GM23338 (cell line): ENCODE measurements at regions not wholly inside any gene's neighbourhood (a gene's known extent, or its start where the extent isn't known, plus 50 kb on each side); places are given as distances from the start of the nearest gene placed in this dataset.

Experiments
- ATAC-seq: fragments of 200-7000 bp; cut with Tn5 transposase; 3 replicates; pipeline ENCODE4 v1.9.1; 2020
- DNase-seq: peaks from one replicate; pipeline ENCODE4 v3.0.0-alpha.2; 2015; ENCODE audit warnings: low spot score
- H2AFZ ChIP-seq: fragments of 200-600 bp; sonication (generic); 2 replicates; pipeline ENCODE4 v1.8.0; 2016; ENCODE audit warnings: antibody characterized with exemption, mild to moderate bottlenecking, moderate library complexity
- H3F3A ChIP-seq: fragments of 200-600 bp; sonication (generic); replicated peaks from 2 replicates; pipeline ENCODE4 v1.8.0; 2017; ENCODE audit warnings: antibody characterized with exemption, mixed run types, low read depth
- H3K27ac ChIP-seq: fragments of 200-600 bp; sonication (generic); 2 replicates; pipeline ENCODE4 v1.6.1; 2016; ENCODE audit warnings: low read depth
- H3K27me3 ChIP-seq: fragments of 200-600 bp; sonication (generic); 2 replicates; pipeline ENCODE4 v1.8.0; 2016; ENCODE audit warnings: mild to moderate bottlenecking, mixed run types, moderate library complexity; ENCODE audit not compliant: insufficient read depth
- H3K36me3 ChIP-seq: fragments of 200-600 bp; sonication (generic); 2 replicates; pipeline ENCODE4 v1.8.0; 2016; ENCODE audit warnings: mild to moderate bottlenecking; ENCODE audit not compliant: insufficient read depth
- H3K4me1 ChIP-seq: fragments of 200-600 bp; sonication (generic); 2 replicates; pipeline ENCODE4 v1.8.0; 2016; ENCODE audit warnings: mild to moderate bottlenecking, moderate library complexity; ENCODE audit not compliant: insufficient read depth
- H3K4me2 ChIP-seq: fragments of 200-600 bp; sonication (generic); 2 replicates; pipeline ENCODE4 v1.7.1; 2017; ENCODE audit warnings: mixed run types
- H3K4me3 ChIP-seq: fragments of 200-600 bp; sonication (generic); 2 replicates; pipeline ENCODE4 v1.6.1; 2016; ENCODE audit warnings: mixed run types
- H3K79me2 ChIP-seq: fragments of 200-600 bp; sonication (generic); replicated peaks from 2 replicates; pipeline ENCODE4 v1.8.0; 2017; ENCODE audit warnings: mild to moderate bottlenecking; ENCODE audit not compliant: insufficient read depth
- H3K9me2 ChIP-seq: fragments of 200-600 bp; sonication (generic); 2 replicates; pipeline ENCODE4 v1.8.0; 2017; ENCODE audit not compliant: insufficient read depth
- H4K20me1 ChIP-seq: fragments of 200-600 bp; sonication (generic); replicated peaks from 2 replicates; pipeline ENCODE4 v1.8.0; 2017; ENCODE audit warnings: mild to moderate bottlenecking; ENCODE audit not compliant: insufficient read depth
- H3K27ac Mint-ChIP-seq: 2 replicates; pipeline ENCODE4 v1.8.0; 2020; ENCODE audit warnings: inconsistent platforms, mild to moderate bottlenecking, moderate library complexity, mixed read lengths
- H3K27me3 Mint-ChIP-seq: 3 replicates; pipeline ENCODE4 v1.8.0; 2022; ENCODE audit warnings: low read depth, mild to moderate bottlenecking, moderate library complexity, mixed read lengths, inconsistent platforms; ENCODE audit not compliant: insufficient read depth, poor library complexity
- H3K36me3 Mint-ChIP-seq: 3 replicates; pipeline ENCODE4 v1.8.0; 2021; ENCODE audit warnings: low read depth, mild to moderate bottlenecking, inconsistent platforms, moderate library complexity, mixed read lengths
- H3K4me1 Mint-ChIP-seq: 3 replicates; pipeline ENCODE4 v1.8.0; 2020; ENCODE audit warnings: mild to moderate bottlenecking, inconsistent platforms, mixed read lengths
- H3K4me3 Mint-ChIP-seq: 3 replicates; pipeline ENCODE4 v1.8.0; 2021; ENCODE audit warnings: moderate library complexity, mild to moderate bottlenecking, inconsistent platforms, mixed read lengths
- H3K9me3 Mint-ChIP-seq: 3 replicates; pipeline ENCODE4 v1.8.0; 2020; ENCODE audit warnings: moderate library complexity, mild to moderate bottlenecking, inconsistent platforms, mixed read lengths
- CREB1 ChIP-seq: fragments of 250-450 bp; sonication (Bioruptor Pico); IDR thresholded peaks from 2 replicates; pipeline ENCODE4 v1.5.0; 2020; ENCODE audit warnings: low read depth, mild to moderate bottlenecking, moderate library complexity
- CTCF ChIP-seq, 2 experiments: fragments of 200-600 bp in 1 of 2; sonication (generic) in 1 of 2; conservative IDR thresholded peaks; 2 replicates each; pipeline versions ENCODE4 v1.5.1 to v1.6.1; 2016 to 2017; ENCODE audit warnings: antibody characterized with exemption in 2 of 2, low read depth in 2 of 2, mild to moderate bottlenecking in 2 of 2, moderate library complexity in 1 of 2
- ETS1 ChIP-seq: IDR thresholded peaks from 2 replicates; pipeline ENCODE4 v1.6.1; 2016; ENCODE audit warnings: antibody characterized with exemption
- EZH2 ChIP-seq: fragments of 200-600 bp; sonication (generic); IDR thresholded peaks from one replicate; pipeline ENCODE4 v1.8.0; 2017; ENCODE audit warnings: antibody characterized with exemption, mild to moderate bottlenecking, low read depth; ENCODE audit not compliant: unreplicated experiment
- JUNB ChIP-seq: IDR thresholded peaks from one replicate; pipeline ENCODE4 v1.6.1; 2016; ENCODE audit warnings: antibody characterized with exemption; ENCODE audit not compliant: unreplicated experiment
- NANOG ChIP-seq: IDR thresholded peaks from 2 replicates; pipeline ENCODE4 v1.6.1; 2016; ENCODE audit warnings: antibody characterized with exemption, borderline replicate concordance
- POLR2AphosphoS5 ChIP-seq: IDR thresholded peaks from 2 replicates; pipeline ENCODE4 v1.6.1; 2016; ENCODE audit warnings: antibody characterized with exemption, low read depth
- ZNF114 ChIP-seq: fragments of 250-450 bp; sonication (Bioruptor Pico); IDR thresholded peaks from 2 replicates; pipeline ENCODE4 v1.5.0; 2020; ENCODE audit warnings: mild to moderate bottlenecking, moderate library complexity
- ZNF331 ChIP-seq: fragments of 250-450 bp; sonication (Bioruptor Pico); IDR thresholded peaks from 2 replicates; pipeline ENCODE4 v1.5.0; 2020; ENCODE audit warnings: low read depth, mild to moderate bottlenecking, moderate library complexity
- TF ChIP-seq, protein P1 (sequence below): IDR thresholded peaks from one replicate; pipeline ENCODE4 v1.6.1; 2018; ENCODE audit warnings: antibody characterized with exemption; ENCODE audit not compliant: unreplicated experiment
- TF ChIP-seq, protein P2 (sequence below): fragments of 250-450 bp; sonication (Bioruptor Pico); IDR thresholded peaks from 2 replicates; pipeline ENCODE4 v1.5.0; 2020; ENCODE audit warnings: mild to moderate bottlenecking, moderate library complexity

GRCh38 chr14:38611928-38612327 lies 356.0 kb upstream of the CLEC14A start (continued):
- TF ChIP-seq, protein P1, sequence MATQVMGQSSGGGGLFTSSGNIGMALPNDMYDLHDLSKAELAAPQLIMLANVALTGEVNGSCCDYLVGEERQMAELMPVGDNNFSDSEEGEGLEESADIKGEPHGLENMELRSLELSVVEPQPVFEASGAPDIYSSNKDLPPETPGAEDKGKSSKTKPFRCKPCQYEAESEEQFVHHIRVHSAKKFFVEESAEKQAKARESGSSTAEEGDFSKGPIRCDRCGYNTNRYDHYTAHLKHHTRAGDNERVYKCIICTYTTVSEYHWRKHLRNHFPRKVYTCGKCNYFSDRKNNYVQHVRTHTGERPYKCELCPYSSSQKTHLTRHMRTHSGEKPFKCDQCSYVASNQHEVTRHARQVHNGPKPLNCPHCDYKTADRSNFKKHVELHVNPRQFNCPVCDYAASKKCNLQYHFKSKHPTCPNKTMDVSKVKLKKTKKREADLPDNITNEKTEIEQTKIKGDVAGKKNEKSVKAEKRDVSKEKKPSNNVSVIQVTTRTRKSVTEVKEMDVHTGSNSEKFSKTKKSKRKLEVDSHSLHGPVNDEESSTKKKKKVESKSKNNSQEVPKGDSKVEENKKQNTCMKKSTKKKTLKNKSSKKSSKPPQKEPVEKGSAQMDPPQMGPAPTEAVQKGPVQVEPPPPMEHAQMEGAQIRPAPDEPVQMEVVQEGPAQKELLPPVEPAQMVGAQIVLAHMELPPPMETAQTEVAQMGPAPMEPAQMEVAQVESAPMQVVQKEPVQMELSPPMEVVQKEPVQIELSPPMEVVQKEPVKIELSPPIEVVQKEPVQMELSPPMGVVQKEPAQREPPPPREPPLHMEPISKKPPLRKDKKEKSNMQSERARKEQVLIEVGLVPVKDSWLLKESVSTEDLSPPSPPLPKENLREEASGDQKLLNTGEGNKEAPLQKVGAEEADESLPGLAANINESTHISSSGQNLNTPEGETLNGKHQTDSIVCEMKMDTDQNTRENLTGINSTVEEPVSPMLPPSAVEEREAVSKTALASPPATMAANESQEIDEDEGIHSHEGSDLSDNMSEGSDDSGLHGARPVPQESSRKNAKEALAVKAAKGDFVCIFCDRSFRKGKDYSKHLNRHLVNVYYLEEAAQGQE: no peak
- no peak for TF ChIP-seq POLR2AphosphoS5

DNA sequence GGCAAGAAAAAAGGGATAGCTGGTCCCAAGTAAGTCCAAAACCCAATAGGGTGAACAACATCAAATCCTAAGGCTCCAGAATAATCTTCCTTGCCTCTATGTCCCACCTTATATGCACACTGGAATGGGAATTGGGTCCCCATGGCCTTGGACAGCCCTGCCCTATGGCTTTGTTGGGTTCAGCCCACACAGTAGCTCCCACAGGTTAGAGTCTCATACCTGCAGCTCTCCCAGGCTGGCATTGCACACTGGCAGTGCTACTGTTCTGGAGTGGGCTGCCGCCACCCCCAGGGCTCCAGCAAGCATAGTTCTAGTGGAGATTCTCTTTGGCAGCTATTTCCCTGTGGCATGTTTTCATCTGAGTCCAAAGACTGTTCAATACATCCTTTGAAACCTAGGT lies 352.4 kb upstream of the CLEC14A start:
- H3K79me2 ChIP-seq: no peaks in the 10 kb centered on the region
- no peak overlapping the region for H3K4me2 ChIP-seq
- H3K4me3 Mint-ChIP-seq: no peak overlapping the region
- peaks cover 12% of the 10 kb centered on the region; the same call in 2 of the 3 replicates for H3K4me1 Mint-ChIP-seq
- H3K36me3 Mint-ChIP-seq: no peaks in the 10 kb centered on the region
- H3K27ac ChIP-seq: no peak overlapping the region
- DNase-seq (no peak), ATAC-seq (no peak)
- no peaks in the 10 kb centered on the region for H3K27me3 Mint-ChIP-seq
- H3K27me3 ChIP-seq: no peaks in the 10 kb centered on the region
- 0 out of 2 replicates have a peak, but pooled peaks cover 5% of the 10 kb centered on the region for H3K4me1 ChIP-seq
- no peaks in the 10 kb centered on the region for H4K20me1 ChIP-seq
- H3K9me3 Mint-ChIP-seq: peaks cover 4% of the 10 kb centered on the region; the same call in 2 of the 3 replicates
- H3K9me2 ChIP-seq: no peaks in the 10 kb centered on the region
- H3K36me3 ChIP-seq: no peaks in the 10 kb centered on the region
- no peak overlapping the region for H3K4me3 ChIP-seq
- no peak overlapping the region for H2AFZ ChIP-seq
- no peaks in the 10 kb centered on the region for H3F3A ChIP-seq
- TF ChIP-seq EZH2 (no peak), ZNF331 (CRISPR knock-in tag) (no peak), POLR2AphosphoS5 (no peak), ETS1 (no peak), NANOG (no peak), CREB1 (CRISPR knock-in tag) (no peak), ZNF114 (CRISPR knock-in tag) (no peak), CTCF (conservative IDR thresholded peaks at IDR 0.05; ENCODE audit: low read depth in 2 of 2) (no peak), JUNB (no peak)
- TF ChIP-seq, protein P2, sequence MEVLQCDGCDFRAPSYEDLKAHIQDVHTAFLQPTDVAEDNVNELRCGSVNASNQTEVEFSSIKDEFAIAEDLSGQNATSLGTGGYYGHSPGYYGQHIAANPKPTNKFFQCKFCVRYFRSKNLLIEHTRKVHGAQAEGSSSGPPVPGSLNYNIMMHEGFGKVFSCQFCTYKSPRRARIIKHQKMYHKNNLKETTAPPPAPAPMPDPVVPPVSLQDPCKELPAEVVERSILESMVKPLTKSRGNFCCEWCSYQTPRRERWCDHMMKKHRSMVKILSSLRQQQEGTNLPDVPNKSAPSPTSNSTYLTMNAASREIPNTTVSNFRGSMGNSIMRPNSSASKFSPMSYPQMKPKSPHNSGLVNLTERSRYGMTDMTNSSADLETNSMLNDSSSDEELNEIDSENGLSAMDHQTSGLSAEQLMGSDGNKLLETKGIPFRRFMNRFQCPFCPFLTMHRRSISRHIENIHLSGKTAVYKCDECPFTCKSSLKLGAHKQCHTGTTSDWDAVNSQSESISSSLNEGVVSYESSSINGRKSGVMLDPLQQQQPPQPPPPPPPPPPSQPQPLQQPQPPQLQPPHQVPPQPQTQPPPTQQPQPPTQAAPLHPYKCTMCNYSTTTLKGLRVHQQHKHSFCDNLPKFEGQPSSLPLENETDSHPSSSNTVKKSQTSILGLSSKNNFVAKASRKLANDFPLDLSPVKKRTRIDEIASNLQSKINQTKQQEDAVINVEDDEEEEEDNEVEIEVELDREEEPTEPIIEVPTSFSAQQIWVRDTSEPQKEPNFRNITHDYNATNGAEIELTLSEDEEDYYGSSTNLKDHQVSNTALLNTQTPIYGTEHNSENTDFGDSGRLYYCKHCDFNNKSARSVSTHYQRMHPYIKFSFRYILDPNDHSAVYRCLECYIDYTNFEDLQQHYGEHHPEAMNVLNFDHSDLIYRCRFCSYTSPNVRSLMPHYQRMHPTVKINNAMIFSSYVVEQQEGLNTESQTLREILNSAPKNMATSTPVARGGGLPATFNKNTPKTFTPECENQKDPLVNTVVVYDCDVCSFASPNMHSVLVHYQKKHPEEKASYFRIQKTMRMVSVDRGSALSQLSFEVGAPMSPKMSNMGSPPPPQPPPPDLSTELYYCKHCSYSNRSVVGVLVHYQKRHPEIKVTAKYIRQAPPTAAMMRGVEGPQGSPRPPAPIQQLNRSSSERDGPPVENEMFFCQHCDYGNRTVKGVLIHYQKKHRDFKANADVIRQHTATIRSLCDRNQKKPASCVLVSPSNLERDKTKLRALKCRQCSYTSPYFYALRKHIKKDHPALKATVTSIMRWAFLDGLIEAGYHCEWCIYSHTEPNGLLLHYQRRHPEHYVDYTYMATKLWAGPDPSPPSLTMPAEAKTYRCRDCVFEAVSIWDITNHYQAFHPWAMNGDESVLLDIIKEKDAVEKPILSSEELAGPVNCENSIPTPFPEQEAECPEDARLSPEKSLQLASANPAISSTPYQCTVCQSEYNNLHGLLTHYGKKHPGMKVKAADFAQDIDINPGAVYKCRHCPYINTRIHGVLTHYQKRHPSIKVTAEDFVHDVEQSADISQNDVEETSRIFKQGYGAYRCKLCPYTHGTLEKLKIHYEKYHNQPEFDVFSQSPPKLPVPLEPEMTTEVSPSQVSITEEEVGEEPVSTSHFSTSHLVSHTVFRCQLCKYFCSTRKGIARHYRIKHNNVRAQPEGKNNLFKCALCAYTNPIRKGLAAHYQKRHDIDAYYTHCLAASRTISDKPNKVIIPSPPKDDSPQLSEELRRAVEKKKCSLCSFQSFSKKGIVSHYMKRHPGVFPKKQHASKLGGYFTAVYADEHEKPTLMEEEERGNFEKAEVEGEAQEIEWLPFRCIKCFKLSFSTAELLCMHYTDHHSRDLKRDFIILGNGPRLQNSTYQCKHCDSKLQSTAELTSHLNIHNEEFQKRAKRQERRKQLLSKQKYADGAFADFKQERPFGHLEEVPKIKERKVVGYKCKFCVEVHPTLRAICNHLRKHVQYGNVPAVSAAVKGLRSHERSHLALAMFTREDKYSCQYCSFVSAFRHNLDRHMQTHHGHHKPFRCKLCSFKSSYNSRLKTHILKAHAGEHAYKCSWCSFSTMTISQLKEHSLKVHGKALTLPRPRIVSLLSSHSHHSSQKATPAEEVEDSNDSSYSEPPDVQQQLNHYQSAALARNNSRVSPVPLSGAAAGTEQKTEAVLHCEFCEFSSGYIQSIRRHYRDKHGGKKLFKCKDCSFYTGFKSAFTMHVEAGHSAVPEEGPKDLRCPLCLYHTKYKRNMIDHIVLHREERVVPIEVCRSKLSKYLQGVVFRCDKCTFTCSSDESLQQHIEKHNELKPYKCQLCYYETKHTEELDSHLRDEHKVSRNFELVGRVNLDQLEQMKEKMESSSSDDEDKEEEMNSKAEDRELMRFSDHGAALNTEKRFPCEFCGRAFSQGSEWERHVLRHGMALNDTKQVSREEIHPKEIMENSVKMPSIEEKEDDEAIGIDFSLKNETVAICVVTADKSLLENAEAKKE (CRISPR knock-in tag): no peak
- no peak overlapping the region for H3K27ac Mint-ChIP-seq
